Activated CD4-positive, alpha-beta T cell treated with anti-CD3 and anti-CD28 coated beads for 24 hours (primary cell): ENCODE measurements at regions not wholly inside any gene's neighbourhood (a gene's known extent, or its start where the extent isn't known, plus 50 kb on each side); places are given as distances from the start of the nearest gene placed in this dataset.
"Not testable (repeated sequence)": the region's sequence is repeated elsewhere in the genome, so short reads cannot be mapped to it uniquely, and the experiment has no call there.

Source experiments
- DNase-seq, 2 donors: peaks; one replicate each; pipeline ENCODE4 v3.0.0-alpha.2; 2020; ENCODE audit warnings: low read depth in 2 of 2

DNA sequence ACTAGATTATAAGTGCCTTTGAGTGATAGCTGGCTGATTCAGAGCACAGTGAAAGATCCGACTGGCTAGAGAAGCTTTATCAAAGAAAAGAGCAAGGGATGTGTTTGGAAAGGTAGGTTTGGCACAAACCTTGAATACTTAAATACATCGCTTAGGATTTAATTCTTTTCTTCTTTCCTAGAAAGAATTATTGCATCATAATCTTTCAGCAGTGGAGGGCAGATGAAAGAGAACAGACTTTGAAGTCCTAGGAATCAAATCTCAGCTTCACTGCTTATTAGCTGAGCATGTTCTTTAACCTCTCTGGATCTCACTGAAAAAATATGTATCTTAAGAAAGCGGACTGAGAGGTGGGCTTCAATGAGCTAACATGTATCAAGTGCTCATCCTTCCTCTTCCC lies 122.8 kb downstream of the ZNF365 start:
- DNase-seq, result no peak

DNA sequence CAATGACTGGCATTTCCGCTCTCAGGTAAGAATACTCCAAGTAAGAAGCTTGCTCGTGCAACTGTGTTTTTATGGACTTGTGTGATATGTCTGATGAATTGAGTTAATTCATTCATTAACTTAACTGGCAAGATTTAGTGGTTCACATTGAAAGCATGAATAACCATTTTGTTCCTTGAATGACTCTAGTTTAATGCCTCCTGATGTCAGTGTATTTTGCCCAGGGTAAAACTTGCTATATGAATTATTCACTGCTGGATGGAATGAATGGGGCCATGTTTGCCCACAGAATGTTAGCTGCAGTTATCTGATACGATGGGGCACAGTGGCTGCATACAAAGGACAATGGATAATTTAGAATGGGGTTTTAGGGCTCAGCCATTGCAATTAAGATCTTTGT lies 124.1 kb downstream of the ZNF365 start:
- DNase-seq, result no peak

DNA sequence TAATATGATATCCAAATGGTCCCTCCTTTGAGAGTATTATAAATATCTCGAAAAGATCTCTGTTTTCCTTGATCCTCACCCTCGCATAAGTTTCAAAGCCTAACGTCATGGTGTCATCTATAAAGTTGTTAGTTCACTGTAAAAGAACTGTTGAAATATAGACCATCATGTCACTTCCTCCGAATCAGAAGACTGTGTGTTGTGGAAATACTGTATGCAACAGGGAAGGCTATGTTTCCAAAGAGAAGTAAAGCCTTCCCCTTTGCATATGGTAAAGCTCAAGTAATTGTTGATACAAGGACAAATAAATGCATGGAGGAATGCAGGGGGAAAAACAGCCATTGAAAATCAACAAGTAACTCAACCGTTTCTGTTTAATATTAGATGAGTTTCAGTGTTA lies 125.9 kb downstream of the ZNF365 start:
- DNase-seq, result not testable (repeated sequence)

DNA sequence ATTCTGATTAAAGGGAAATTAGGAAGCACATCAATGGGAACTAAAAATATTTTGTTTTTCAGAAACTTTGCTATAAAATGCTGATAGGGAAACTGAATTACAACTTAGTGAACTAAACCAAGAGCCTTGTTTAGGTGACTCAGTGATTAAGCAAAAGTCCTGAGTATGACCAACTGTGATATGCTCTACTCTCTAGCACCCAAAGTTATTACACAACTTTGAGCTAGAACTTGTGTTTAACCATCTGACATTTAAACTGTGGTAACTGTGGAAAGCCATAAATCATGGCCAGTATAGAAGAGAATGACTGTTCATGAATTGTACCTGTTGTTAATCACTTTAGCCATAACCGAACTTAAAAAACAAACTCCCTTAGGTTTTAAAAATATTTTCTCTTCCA lies 127.4 kb downstream of the ZNF365 start:
- DNase-seq, result no peak

DNA sequence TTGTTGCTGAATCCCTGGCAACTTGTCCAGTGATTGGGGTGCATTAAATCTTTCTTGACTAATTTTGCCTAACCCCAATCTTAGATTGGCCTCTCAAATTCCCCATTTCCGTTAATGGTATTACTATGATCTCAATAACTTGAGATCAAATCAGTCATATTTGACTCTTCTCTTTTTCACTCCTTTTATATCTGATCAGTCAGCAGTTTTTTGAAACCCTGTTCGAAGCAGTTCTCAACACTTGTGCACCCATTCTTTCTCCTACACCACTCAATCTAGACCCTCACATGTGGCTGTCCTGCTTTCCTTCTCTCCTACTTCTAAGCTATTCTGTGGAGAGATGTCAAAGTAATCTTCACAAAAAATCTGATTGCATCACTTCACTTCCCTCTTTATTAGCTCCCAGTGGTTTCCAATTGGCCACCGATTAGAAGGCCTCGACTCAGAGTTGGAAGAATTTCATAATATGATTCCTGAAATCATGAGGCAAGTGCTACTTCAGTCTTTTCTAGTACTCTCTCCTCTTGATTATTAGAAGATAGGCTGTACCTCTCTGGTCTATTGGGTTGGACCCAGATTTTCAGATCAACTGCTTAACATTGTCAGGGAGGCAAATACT lies 128.9 kb downstream of the ZNF365 start:
- no peak for DNase-seq

DNA sequence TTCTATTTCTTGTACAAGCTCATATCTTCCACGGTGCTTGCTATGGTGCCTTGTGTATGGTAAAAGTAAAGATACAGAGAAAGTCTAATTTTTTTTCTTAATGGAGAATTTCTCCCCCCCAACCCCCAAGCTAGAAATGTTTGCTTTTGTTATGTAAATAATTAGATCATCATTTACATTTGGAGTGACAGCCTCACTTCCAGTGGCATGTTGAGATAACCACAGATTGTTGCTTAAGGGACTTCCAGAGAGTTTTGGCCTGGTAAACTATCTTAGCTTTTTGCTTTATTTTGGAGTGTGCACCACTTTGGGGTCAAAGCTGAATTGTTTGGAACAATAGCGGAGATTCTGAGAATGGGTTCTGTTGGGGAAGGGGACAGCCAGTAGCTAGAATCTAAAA lies 129.7 kb downstream of the ZNF365 start:
- no peak for DNase-seq

DNA sequence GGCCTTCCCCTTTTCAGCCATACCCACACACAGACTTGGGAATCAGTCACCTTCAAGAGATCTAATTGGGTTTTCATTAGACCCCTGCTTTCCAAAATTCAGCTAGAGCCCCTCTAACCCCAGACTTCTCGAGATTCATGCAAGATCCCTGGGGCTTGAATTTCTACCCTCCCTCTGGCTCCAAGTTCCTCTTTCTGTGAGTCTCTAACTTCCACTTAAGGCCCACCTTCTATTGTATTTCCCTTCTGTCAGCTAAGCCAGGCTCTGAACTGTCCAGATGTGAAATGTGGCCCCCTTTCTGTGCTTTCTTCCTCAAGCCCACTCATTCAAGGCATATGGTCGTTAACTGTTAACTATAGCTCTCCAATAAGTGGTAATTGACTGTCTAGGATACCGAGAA lies 132.2 kb downstream of the ZNF365 start:
- DNase-seq, result no peak

DNA sequence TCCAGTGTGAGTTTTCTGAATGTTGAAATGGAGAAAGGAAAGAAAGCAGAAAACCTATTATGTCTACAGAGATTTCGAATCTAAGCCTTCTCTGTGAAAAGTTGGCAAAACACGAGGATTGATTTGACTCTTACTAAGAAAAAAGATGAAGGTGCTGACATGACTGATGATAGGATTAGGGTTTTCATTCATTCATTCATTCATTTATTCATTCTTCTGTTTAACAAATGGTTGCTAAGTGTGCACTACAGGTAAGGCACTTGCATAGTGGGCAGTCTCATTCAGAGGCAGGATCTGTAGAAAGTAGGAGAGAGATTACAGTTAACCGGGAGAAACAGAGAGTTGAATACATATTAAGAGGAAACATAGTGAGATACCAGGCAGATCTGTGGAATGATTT lies 137.1 kb downstream of the ZNF365 start:
- no peak for DNase-seq

DNA sequence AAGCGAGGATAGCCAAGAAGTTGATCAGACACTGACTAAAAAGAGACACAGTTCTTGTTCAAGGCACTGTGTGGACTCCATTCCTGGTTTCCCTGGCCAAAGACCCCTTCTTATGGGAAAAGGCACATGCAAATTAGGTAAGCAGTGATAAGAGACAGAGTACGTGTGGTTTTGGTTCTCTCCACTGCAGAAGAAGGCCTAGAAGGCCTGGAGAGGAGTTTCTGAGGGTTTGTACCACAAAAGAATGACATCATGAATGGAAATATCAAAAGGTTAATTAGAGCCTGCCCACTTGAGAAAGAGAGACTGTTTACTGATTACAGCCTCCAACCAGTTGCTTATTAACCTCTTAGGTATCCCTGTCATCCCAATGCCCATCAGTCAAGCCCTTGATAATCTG lies 137.5 kb downstream of the ZNF365 start:
- no peak for DNase-seq

DNA sequence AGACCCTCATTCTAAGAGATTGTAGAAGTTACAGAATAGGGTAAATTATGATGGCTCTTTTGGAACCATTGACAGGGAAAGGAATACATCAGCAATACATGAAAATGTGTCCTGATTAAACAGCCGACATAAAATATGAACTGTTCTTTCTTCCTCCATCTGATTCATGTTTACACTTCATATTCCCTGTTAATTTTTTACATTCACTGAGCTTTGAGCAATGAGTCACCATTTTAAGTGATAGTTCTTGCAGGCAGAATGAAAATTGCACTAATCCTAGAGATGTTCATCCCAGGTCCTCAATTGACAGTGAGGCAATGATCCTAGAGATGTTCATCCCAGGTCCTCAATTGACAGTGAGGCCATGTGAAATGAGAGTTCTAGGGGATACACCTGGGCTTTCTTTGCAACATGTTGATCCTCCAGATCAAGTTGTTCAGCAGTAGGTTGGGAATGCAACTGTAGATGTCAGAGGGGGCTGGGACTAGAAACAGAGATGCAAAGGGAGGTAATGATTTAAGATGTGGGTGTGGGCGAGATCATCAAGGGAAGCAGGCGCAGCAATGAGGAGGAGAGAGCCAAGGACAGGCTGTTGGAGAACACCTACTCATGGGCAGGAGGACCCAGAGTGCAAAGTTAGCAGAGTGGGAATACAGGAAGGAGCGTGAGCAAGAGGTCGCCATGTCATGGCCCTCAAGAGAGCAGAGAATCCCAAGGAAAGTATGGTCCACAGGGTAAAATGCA lies 138.7 kb downstream of the ZNF365 start:
- no peak for DNase-seq

DNA sequence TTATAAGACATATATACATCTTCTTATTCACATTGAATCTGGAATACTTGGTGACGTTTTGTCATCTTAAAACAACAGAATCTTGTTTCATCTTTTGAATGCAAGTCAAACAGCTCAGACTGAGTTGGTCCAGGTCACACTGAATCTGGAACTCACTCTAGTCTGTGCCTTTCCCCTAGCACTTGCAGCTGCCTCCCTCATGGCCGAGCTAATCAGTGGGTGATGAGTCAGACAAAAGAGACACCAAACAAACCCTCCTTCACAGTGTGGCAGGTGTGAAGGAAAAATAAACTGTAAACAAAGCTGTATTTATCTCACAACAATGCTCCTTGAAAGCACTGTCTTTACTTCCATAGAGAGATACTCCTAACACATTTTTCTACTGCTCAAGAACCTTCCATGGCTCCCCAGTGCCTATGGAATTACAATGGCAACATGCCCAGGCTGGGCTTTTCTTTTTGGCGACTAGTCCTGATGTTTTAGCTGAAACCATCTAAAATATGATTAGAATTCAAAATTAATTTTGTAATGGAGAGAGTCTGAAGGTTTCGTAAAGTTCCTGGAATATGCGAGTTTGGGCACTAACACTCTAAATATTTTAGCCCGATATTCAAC lies 140.0 kb downstream of the ZNF365 start:
- DNase-seq, result no peak

DNA sequence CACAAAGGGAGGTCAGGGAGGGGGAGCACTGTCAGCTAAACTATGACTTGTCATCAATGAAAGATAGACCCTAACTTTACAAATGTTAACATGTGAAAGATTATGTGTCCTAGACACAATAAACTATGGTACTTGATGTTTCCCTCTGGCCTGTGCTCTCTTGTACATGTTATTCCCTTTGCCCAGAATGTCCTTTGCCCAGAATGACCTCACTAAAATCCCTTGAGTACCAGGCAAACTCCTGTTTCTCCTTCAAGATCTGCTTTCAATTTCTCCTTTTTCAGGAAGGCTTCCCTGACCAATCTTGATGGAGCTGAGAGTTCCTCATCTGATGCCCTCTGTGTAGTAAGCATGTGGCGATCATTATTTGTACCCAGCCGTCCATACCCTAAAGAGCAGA lies 143.1 kb downstream of the ZNF365 start:
- DNase-seq, result no peak

DNA sequence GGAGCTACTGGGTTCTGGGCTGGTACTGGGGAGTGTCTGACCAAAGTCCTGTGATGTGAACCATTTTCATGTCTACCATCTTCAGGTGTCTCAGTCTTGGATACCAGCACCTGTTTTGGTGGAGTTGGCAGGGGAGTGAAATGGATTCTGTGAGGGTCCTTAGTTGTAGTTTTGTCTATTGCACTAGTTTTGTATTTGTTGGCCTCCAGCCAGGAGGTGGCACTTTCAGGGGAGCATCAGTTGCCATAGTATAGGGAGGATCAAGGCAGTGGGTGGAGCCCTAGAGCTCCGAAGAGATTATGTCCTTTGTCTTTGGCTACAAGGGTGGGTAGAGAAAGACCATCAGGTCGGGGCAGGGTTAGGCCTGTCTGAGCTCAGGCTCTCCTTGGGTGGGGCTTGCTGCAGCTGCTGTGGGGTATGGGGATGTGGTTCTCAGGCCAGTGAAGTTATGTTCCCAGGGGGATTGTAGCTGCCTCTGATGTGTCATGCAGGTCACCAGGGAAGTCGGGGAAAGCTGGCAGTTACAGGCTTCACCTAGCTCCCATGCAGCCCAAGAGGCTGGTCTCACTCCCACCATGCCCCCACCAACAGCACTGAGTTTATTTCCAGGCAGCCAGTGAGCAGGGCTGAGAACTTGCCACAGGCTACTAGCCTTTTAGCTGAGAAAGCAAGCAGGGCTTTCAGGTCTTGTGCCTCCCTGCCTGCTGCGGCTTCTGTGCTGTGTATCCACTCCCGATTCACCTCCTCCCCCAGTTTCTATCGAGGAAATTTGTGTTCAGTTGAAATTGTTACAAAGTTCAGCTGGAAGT lies 153.1 kb downstream of the ZNF365 start:
- DNase-seq, result no peak

DNA sequence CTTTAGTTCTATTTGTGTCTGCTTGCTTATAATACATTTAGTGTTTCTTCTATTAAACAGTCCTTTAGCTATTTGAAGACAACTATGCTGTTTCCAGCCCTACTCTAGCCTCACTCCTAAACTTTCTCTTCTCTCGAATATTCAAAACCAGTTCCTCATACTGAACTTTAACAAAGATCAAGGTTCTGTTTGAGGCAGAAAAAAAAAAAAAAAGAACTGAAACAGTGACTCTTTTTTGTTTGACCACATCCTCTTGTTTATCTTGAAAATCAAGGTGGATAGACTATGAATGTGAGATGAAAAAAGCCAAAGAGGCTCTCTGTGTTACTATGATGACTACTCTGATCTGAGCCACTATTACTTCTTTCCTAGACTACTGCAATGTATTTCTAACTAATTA lies 154.3 kb downstream of the ZNF365 start:
- no peak for DNase-seq

DNA sequence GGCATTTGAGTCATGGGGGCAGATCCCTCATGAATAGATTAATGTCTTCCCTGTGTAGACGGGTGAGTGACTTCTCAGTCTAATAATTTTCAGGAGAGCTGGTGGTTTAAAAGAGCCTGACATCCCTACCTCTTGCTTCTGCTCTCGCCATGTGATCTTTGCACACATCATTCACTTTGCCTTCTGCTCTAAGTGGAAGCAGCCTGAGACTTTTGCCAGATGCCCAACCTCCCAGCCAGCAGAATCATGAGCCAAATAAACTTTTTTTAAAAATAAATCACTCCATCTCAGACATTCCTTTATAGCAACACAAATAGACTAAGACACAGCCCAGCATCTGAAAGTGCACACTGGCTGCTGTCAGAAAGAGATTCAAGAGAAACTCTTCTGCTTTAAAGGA lies 155.2 kb downstream of the ZNF365 start:
- no peak for DNase-seq

DNA sequence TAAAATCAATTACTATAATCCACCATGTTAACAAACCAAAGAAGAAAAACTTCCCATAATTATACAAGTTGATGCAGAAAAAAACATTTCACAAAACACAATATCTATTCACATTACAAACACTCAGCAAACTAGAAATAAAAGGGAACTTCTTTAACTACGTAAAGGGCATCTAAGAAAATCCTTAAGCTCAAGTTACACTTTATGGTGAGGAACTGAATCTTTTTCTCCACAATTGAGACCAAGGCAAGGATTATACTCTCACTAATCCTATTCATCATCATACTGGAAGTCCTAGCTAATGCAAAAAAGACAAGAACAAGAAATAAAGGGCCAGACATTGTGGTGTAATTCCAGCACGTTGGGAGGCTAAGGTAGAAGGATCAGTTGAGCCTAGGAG lies 159.9 kb downstream of the ZNF365 start:
- no peak for DNase-seq

DNA sequence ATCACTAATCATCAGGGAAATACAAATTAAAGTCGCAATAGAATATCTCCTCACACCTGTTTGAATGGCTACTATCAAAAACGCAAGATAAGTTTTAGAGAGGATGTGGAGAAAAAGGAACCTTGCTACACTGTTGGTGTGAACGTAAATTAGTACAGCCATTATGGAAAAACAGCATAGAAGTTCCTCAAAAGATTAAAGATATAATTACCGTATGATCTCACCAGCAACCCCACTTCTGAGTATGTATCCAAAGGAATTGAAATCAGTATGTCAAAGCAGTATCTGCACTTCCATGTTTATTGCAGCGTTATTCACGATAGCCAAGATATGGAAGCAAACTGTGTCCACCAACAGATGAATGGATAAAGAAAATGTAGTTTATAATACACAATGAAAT lies 164.4 kb downstream of the ZNF365 start:
- no peak for DNase-seq

DNA sequence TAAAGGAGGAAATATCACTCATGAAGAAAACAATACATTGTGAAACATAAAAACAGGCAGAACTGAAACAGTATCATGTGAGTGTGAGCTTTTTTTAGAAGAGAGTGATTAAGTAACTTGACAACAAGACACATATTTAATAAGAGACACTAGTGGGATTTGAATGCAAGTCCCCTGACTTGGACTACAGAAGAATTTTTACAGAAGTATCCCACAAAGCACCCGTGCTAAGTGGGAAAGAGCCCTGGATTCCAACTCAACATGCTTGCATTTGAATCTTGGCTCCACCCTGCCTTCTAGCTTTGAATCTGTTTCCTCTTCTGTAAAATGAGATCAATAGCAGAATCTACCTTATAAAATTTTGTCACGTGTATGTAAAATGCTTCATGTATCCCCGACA lies 166.2 kb downstream of the ZNF365 start:
- DNase-seq, result no peak

DNA sequence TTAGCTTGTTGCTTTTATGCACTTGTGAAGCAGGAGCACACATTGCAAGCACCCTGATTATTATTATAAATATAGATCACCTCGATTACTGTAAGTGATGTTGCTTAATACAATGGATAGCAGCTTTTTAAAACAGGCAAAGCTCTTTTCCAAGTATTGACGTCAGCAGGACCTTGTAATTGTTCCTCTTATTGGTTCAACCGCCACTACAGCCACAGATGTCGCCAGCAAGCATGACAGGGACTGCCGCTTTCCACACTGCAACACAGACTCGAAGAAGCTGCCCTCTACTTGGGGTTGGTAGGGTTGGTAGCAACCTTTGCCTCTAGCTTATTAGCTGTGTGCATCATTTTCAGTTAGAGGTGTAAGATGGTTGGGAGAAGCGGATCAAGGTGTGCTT lies 167.6 kb downstream of the ZNF365 start:
- DNase-seq, result no peak

DNA sequence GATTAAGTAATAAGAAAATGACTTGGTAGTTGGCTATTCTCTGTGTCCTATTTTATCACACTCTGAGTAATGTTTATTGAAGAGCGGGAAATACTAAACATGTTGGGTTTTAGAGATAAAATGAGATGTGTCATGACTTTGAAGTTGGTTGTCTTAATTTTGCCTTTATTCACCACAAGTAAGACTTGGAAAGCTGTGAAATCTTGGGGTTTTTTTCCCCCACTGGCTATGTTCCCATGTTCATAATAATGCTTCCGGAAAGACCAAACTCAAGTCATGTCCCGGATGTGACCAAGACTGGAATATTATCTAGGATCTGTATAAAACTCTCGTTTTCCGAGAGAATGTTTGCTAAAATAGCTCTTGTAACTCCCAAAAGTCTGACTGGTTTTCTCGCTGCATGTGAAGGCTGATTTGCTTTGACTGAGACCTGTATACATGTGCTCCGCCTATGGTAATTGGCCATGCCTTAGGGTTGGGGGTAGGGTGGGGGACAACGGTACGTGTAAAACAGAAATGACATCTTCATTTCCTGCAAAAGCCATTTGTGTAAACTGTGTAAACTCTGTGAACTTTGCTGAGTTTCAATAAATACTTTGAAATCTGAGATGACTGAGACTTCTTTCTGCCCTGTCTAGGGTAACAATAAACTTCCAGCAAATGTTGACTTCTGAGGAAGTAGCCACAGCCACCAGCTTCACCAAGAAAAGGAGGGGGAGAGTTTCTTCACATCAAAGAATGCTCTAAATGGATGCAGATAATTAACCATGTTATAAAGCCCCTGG lies 169.6 kb downstream of the ZNF365 start:
- DNase-seq, result no peak

DNA sequence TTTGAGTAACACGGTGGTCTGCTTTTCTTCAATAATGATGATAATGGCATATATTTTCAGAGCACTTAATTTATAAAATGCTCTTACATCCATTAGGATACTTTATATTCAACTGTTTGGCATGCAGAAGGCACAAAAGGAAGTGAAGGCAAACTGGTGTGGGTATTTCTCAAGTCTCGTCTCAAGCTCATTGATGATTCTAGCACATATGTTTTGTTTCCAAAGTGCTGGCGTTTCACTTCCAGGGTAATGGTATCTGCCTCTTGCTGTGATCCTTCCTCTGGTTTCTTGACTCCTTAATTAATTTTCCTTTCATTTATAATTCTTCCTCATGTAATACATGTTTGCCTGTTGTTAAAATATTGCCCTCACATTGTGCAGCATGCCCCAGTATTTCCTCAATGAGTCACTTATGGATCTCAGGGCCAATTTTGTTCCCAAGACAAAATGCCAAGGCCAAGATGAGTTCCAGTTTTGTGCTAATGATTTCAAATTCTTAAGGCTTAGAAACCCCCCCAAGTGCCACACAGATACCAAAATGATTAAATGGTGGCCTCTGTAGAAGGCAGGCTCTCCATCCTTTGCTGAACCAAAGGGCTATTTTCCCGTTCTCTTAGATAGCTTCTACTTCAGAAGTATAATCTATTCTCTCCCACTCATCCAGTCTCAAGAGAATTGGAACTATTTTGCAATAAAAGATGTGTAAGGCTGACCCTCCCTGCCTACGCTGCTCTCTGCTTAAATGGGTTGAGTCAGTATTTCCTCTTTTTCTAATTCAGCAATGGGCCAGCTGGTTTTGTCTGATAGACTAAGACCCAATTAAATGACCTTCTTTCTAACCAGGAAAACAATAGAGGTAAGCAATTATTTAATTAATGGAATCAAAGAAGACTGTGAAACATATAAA lies 171.2 kb downstream of the ZNF365 start:
- no peak for DNase-seq
